HG02973 (cell line): ENCODE measurements at regions not wholly inside any gene's neighbourhood (a gene's known extent, or its start where the extent isn't known, plus 50 kb on each side); places are given as distances from the start of the nearest gene placed in this dataset.

Experiments used
- ATAC-seq: cut with Tn5 transposase; IDR thresholded peaks from one replicate; pipeline ENCODE4 v1.9.1; 2021; ENCODE audit warnings: moderate library complexity; ENCODE audit not compliant: unreplicated experiment

- no peak for ATAC-seq
These were observed 2889.6 kb upstream of the PCDH20 start for GRCh38 chr13:64305246-64305645.

- no peak for ATAC-seq
These were observed 2884.6 kb upstream of the PCDH20 start for GRCh38 chr13:64300239-64300638.

- no peak for ATAC-seq
These were observed 2878.3 kb upstream of the PCDH20 start for GRCh38 chr13:64293923-64294322.

GRCh38 chr13:64289702-64290101 lies 2874.1 kb upstream of the PCDH20 start:
- ATAC-seq: no peak

GRCh38 chr13:64283926-64284325 lies 2868.3 kb upstream of the PCDH20 start:
- no peak for ATAC-seq

- no peak for ATAC-seq
These were observed 2862.8 kb upstream of the PCDH20 start for GRCh38 chr13:64278493-64278892.

- no peak for ATAC-seq
These were observed 2861.4 kb upstream of the PCDH20 start for GRCh38 chr13:64277097-64277496.

GRCh38 chr13:64276232-64276631 lies 2860.6 kb upstream of the PCDH20 start:
- no peak for ATAC-seq

GRCh38 chr13:64274481-64275217 lies 2859.0 kb upstream of the PCDH20 start:
- no peak for ATAC-seq

GRCh38 chr13:64273780-64274179 lies 2858.1 kb upstream of the PCDH20 start:
- no peak for ATAC-seq

- no peak for ATAC-seq
These were observed 2857.0 kb upstream of the PCDH20 start for GRCh38 chr13:64272681-64273080.

- no peak for ATAC-seq
These were observed 2850.4 kb upstream of the PCDH20 start for GRCh38 chr13:64266024-64266423.

- ATAC-seq: no peak
These were observed 2847.6 kb upstream of the PCDH20 start for GRCh38 chr13:64263285-64263684.

- no peak for ATAC-seq
These were observed 2841.1 kb upstream of the PCDH20 start for GRCh38 chr13:64256751-64257150.

GRCh38 chr13:64255988-64256387 lies 2840.3 kb upstream of the PCDH20 start:
- ATAC-seq: no peak

- ATAC-seq: no peak
These were observed 2832.9 kb upstream of the PCDH20 start for GRCh38 chr13:64248371-64249065.

- no peak for ATAC-seq
These were observed 2823.7 kb upstream of the PCDH20 start for GRCh38 chr13:64239372-64239771.

- ATAC-seq: no peak
These were observed 2818.6 kb upstream of the PCDH20 start for GRCh38 chr13:64234255-64234654.

- ATAC-seq: no peak
These were observed 2807.4 kb upstream of the PCDH20 start for GRCh38 chr13:64223016-64223415.

- ATAC-seq: no peak
These were observed 2791.0 kb upstream of the PCDH20 start for GRCh38 chr13:64206430-64207225.

GRCh38 chr13:64202517-64202916 lies 2786.9 kb upstream of the PCDH20 start:
- no peak for ATAC-seq

- ATAC-seq: no peak
These were observed 2781.6 kb upstream of the PCDH20 start for GRCh38 chr13:64197232-64197631.
